Memory B cell (primary cell): ENCODE measurements at regions not wholly inside any gene's neighbourhood (a gene's known extent, or its start where the extent isn't known, plus 50 kb on each side); places are given as distances from the start of the nearest gene placed in this dataset.
"Not testable (repeated sequence)": the region's sequence is repeated elsewhere in the genome, so short reads cannot be mapped to it uniquely, and the experiment has no call there.

Experiments used
- ATAC-seq: fragments of 150-1000 bp; cut with Tn5 transposase; 2 replicates; pipeline ENCODE4 v1.10.0; 2021; ENCODE audit warnings: low read depth, mild to moderate bottlenecking, moderate library complexity
- DNase-seq, 2 donors: peaks; one replicate each; pipeline ENCODE4 v3.0.0; 2022; ENCODE audit warnings: low spot score in 2 of 2
- H3K27ac Mint-ChIP-seq: one replicate; pipeline ENCODE4 v1.8.0; 2022; ENCODE audit warnings: mild to moderate bottlenecking, moderate library complexity, mixed read lengths
- H3K27me3 Mint-ChIP-seq: one replicate; pipeline ENCODE4 v1.8.0; 2022; ENCODE audit warnings: mixed read lengths
- H3K36me3 Mint-ChIP-seq: one replicate; pipeline ENCODE4 v1.8.0; 2022; ENCODE audit warnings: mild to moderate bottlenecking, mixed read lengths
- H3K4me1 Mint-ChIP-seq: one replicate; pipeline ENCODE4 v1.8.0; 2022; ENCODE audit warnings: mixed read lengths
- H3K4me3 Mint-ChIP-seq: one replicate; pipeline ENCODE4 v1.8.0; 2022; ENCODE audit warnings: mild to moderate bottlenecking, moderate library complexity, mixed read lengths
- H3K9me3 Mint-ChIP-seq: one replicate; pipeline ENCODE4 v1.8.0; 2022; ENCODE audit warnings: mixed read lengths

DNA sequence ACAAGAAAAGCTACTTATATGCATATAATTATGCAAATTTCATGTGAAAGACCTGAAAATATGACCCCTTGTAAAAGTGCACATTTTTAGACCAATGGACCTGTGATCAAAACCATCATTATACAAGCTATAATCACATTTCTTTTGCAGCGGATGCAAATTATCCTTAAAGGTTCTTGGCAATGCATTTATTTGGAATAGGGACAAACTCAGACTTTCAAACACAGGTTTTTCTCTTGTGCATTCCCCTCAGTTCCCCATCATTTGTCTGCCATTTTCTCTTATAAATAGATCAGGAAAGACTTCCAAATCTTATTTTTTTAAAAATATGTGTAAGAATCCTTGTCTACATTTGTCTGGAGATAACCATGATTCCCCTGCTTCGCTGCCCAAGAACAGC lies 954.2 kb upstream of the NRXN1 start:
- DNase-seq: no peak
- Mint-ChIP-seq H3K4me3 (no peak overlapping the region), H3K9me3 (peaks cover 2% of the 10 kb centered on the region), H3K27me3 (no peaks in the 10 kb centered on the region), H3K36me3 (no peaks in the 10 kb centered on the region), H3K4me1 (no peaks in the 10 kb centered on the region), H3K27ac (no peak overlapping the region)
- ATAC-seq: no peak

DNA sequence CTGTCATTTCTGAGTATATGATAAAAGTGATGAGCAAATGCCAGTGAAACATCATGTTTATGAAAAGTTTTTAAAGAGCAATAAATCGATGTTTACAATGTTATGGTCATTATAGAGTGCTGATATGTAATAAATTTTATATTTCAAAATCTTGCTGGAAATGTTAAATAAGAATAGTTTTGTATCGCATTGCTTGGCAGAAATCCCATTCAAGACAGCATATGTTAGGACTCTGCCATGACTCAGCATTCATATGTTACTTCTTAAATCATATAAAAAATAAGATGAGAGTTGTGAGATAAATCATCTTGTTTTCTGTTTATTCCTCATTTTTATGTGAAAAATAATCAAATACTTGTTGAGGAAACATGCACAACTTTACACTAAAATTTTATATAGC lies 949.9 kb upstream of the NRXN1 start:
- H3K4me3 Mint-ChIP-seq: no peak overlapping the region
- H3K4me1 Mint-ChIP-seq: no peaks in the 10 kb centered on the region
- ATAC-seq (no peak), DNase-seq (no peak)
- peaks cover 3% of the 10 kb centered on the region for H3K9me3 Mint-ChIP-seq
- H3K27me3 Mint-ChIP-seq: no peaks in the 10 kb centered on the region
- no peaks in the 10 kb centered on the region for H3K36me3 Mint-ChIP-seq
- H3K27ac Mint-ChIP-seq: no peak overlapping the region

- DNase-seq (no peak), ATAC-seq (no peak)
- H3K9me3 Mint-ChIP-seq: peaks cover 3% of the 10 kb centered on the region
- no peaks in the 10 kb centered on the region for H3K36me3 Mint-ChIP-seq
- H3K4me3 Mint-ChIP-seq: no peak overlapping the region
- no peak overlapping the region for H3K27ac Mint-ChIP-seq
- H3K4me1 Mint-ChIP-seq: no peaks in the 10 kb centered on the region
- no peaks in the 10 kb centered on the region for H3K27me3 Mint-ChIP-seq
Measured at GRCh38 chr2:51976623-51977022, 944.7 kb upstream of the NRXN1 start.

- no peak overlapping the region for H3K27ac Mint-ChIP-seq
Measured at GRCh38 chr2:51971136-51971535, 939.2 kb upstream of the NRXN1 start.

GRCh38 chr2:51969347-51969746 lies 937.4 kb upstream of the NRXN1 start:
- no peak for ATAC-seq
- H3K36me3 Mint-ChIP-seq: no peaks in the 10 kb centered on the region
- DNase-seq: no peak
- H3K9me3 Mint-ChIP-seq: peaks cover 7% of the 10 kb centered on the region
- H3K27ac Mint-ChIP-seq: no peak overlapping the region
- H3K27me3 Mint-ChIP-seq: no peaks in the 10 kb centered on the region
- no peaks in the 10 kb centered on the region for H3K4me1 Mint-ChIP-seq
- no peak overlapping the region for H3K4me3 Mint-ChIP-seq

More at GRCh38 chr2:51971136-51971535, 939.2 kb upstream of the NRXN1 start:
- Mint-ChIP-seq H3K9me3 (peaks cover 7% of the 10 kb centered on the region), H3K36me3 (no peaks in the 10 kb centered on the region), H3K4me3 (no peak overlapping the region), H3K27me3 (no peaks in the 10 kb centered on the region), H3K4me1 (no peaks in the 10 kb centered on the region)
- DNase-seq (no peak), ATAC-seq (no peak)

DNA sequence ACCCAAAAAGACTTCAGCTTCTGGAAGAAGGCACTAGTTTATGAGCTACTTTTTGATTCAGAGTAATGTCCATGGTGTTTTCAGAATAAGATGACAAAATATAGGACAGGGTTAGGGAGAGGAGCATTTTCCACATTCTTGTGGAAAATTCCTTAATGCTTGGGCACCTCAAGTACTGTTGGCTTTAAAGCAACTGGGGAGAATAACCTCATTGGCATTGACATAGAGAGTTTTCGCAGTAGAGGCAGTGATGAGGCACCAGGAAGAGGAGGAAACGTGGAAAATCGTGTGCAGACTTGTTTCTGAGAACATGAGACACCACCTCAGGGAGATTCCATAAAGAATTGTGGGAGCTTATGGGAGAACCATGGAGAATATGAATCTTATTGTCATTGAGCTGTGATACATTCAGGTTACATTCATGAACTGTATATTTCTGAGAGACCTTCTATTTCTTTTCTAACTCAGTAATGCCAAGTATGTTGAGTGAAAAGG lies 929.0 kb upstream of the NRXN1 start:
- Mint-ChIP-seq H3K4me1 (no peaks in the 10 kb centered on the region), H3K27me3 (no peaks in the 10 kb centered on the region), H3K4me3 (no peak overlapping the region), H3K27ac (no peak overlapping the region), H3K9me3 (no peaks in the 10 kb centered on the region), H3K36me3 (no peaks in the 10 kb centered on the region)
- ATAC-seq: no peak
- DNase-seq: no peak

- Mint-ChIP-seq H3K4me1 (no peaks in the 10 kb centered on the region), H3K9me3 (no peaks in the 10 kb centered on the region), H3K4me3 (no peak overlapping the region), H3K36me3 (no peaks in the 10 kb centered on the region), H3K27ac (no peak overlapping the region), H3K27me3 (no peaks in the 10 kb centered on the region)
- no peak for ATAC-seq
- DNase-seq: no peak
Measured at GRCh38 chr2:51960281-51960680, 928.3 kb upstream of the NRXN1 start.

DNA sequence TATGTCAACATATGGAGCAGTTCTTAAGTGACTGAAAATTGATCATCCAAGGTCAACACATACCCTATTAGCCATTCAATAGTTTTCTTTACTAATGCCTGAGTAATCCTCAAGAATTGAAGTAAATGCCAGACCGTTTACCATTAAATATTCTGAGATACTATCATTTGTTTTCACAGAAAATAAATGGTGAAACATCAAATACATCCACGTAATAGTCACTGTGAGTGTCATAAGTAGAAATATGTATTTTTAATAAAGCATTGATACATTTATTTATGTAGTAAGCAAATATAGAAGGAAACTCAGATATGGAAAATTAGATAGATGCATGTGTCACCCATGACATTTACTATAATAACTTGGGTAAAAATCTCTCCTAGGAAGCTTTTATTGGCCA lies 927.8 kb upstream of the NRXN1 start:
- H3K4me3 Mint-ChIP-seq: no peak overlapping the region
- H3K36me3 Mint-ChIP-seq: no peaks in the 10 kb centered on the region
- no peak overlapping the region for H3K27ac Mint-ChIP-seq
- DNase-seq (no peak), ATAC-seq (no peak)
- no peaks in the 10 kb centered on the region for H3K4me1 Mint-ChIP-seq
- no peaks in the 10 kb centered on the region for H3K9me3 Mint-ChIP-seq
- H3K27me3 Mint-ChIP-seq: no peaks in the 10 kb centered on the region

- no peaks in the 10 kb centered on the region for H3K27me3 Mint-ChIP-seq
- H3K9me3 Mint-ChIP-seq: peaks cover 6% of the 10 kb centered on the region
- ATAC-seq (no peak), DNase-seq (no peak)
- H3K27ac Mint-ChIP-seq: no peak overlapping the region
- no peaks in the 10 kb centered on the region for H3K4me1 Mint-ChIP-seq
- H3K4me3 Mint-ChIP-seq: no peak overlapping the region
- H3K36me3 Mint-ChIP-seq: no peaks in the 10 kb centered on the region
Measured at GRCh38 chr2:51953931-51954330, 922.0 kb upstream of the NRXN1 start.

GRCh38 chr2:51921076-51921475 lies 889.1 kb upstream of the NRXN1 start:
- DNase-seq (no peak), ATAC-seq (no peak)
- H3K4me3 Mint-ChIP-seq: no peak overlapping the region
- H3K4me1 Mint-ChIP-seq: no peaks in the 10 kb centered on the region
- no peaks in the 10 kb centered on the region for H3K36me3 Mint-ChIP-seq
- H3K9me3 Mint-ChIP-seq: peaks cover 11% of the 10 kb centered on the region
- H3K27ac Mint-ChIP-seq: no peak overlapping the region
- H3K27me3 Mint-ChIP-seq: no peaks in the 10 kb centered on the region

GRCh38 chr2:51920509-51920908 lies 888.6 kb upstream of the NRXN1 start:
- DNase-seq (no peak), ATAC-seq (no peak)
- no peak overlapping the region for H3K27ac Mint-ChIP-seq
- H3K36me3 Mint-ChIP-seq: no peaks in the 10 kb centered on the region
- H3K27me3 Mint-ChIP-seq: no peaks in the 10 kb centered on the region
- no peaks in the 10 kb centered on the region for H3K4me1 Mint-ChIP-seq
- peaks cover 11% of the 10 kb centered on the region for H3K9me3 Mint-ChIP-seq
- no peak overlapping the region for H3K4me3 Mint-ChIP-seq

DNA sequence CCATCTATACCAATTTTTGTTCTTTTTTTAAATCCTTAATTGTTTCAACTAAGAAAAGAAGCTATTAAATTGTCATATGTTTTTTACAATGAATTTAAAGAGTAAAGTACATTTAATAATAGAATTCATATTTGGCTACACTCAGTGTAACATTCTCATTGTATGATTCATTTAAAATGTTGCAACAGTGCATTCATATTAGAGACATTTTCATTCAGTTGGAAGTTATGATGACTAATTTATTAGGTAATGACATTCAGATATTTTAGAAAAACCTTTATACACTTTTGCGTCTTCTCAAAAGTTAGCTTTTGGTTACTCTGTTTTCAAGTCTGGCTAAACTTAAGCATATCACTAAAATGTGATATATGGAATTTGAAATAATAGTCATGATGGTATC lies 887.5 kb upstream of the NRXN1 start:
- H3K27me3 Mint-ChIP-seq: no peaks in the 10 kb centered on the region
- peaks cover 8% of the 10 kb centered on the region for H3K9me3 Mint-ChIP-seq
- H3K36me3 Mint-ChIP-seq: no peaks in the 10 kb centered on the region
- H3K27ac Mint-ChIP-seq: no peak overlapping the region
- ATAC-seq: no peak
- H3K4me3 Mint-ChIP-seq: no peak overlapping the region
- no peaks in the 10 kb centered on the region for H3K4me1 Mint-ChIP-seq
- no peak for DNase-seq

DNA sequence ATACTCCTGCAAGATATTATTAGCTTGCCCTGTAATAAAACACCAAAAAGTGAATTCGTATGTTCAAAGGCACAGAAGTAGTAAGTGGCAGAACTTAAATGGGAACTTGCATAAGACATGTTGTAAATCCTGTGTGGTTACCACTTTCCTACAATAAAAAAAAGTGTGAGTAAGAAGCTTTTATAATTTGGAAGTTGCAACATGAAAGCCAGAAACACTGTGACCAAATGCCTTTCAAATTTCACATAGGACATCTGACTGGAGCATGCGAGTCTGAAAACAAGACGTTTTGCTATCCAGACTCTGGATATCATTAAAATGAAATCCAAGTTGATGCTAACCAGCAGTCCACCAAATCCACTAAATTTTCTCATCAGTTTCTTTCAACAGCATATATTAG lies 886.2 kb upstream of the NRXN1 start:
- Mint-ChIP-seq H3K27me3 (no peaks in the 10 kb centered on the region), H3K4me3 (no peak overlapping the region), H3K27ac (no peak overlapping the region), H3K9me3 (peaks cover 6% of the 10 kb centered on the region), H3K4me1 (no peaks in the 10 kb centered on the region), H3K36me3 (no peaks in the 10 kb centered on the region)
- no peak for DNase-seq
- no peak for ATAC-seq

- ATAC-seq (no peak), DNase-seq (no peak)
- Mint-ChIP-seq H3K9me3 (peaks cover 6% of the 10 kb centered on the region), H3K4me3 (no peak overlapping the region), H3K36me3 (no peaks in the 10 kb centered on the region), H3K27me3 (no peaks in the 10 kb centered on the region), H3K4me1 (no peaks in the 10 kb centered on the region), H3K27ac (no peak overlapping the region)
Measured at GRCh38 chr2:51903728-51904127, 871.8 kb upstream of the NRXN1 start.

- no peaks in the 10 kb centered on the region for H3K4me1 Mint-ChIP-seq
- H3K27ac Mint-ChIP-seq: no peak overlapping the region
- peaks cover 4% of the 10 kb centered on the region for H3K9me3 Mint-ChIP-seq
- H3K27me3 Mint-ChIP-seq: no peaks in the 10 kb centered on the region
- no peak overlapping the region for H3K4me3 Mint-ChIP-seq
- no peaks in the 10 kb centered on the region for H3K36me3 Mint-ChIP-seq
- DNase-seq (no peak), ATAC-seq (no peak)
Measured at GRCh38 chr2:51899643-51900042, 867.7 kb upstream of the NRXN1 start.

DNA sequence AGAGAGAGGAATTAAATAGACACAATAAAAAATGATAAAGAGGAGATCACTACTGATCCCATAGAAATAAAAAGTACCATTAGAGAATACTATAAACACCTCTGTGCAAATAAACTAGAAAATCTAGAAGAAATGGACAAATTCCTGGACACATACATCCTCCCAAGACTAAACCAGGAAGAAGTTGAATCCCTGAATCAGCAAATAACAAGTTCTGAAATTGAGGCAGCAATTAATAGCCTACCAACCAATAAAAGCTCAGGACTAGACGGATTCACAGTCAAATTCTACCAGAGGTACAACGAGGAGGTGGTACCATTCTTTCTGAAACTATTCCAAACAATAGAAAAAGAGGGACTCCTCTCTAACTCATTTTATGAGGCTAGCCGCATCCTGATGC lies 862.7 kb upstream of the NRXN1 start:
- H3K27me3 Mint-ChIP-seq, H3K4me3 Mint-ChIP-seq, H3K9me3 Mint-ChIP-seq, H3K36me3 Mint-ChIP-seq, H3K27ac Mint-ChIP-seq, DNase-seq, H3K4me1 Mint-ChIP-seq, ATAC-seq: not testable (repeated sequence)
